ENCODE measurements at regions not wholly inside any gene's neighbourhood (a gene's known extent, or its start where the extent isn't known, plus 50 kb on each side); places are given as distances from the start of the nearest gene placed in this dataset.

- TF ChIP-seq, protein P1, sequence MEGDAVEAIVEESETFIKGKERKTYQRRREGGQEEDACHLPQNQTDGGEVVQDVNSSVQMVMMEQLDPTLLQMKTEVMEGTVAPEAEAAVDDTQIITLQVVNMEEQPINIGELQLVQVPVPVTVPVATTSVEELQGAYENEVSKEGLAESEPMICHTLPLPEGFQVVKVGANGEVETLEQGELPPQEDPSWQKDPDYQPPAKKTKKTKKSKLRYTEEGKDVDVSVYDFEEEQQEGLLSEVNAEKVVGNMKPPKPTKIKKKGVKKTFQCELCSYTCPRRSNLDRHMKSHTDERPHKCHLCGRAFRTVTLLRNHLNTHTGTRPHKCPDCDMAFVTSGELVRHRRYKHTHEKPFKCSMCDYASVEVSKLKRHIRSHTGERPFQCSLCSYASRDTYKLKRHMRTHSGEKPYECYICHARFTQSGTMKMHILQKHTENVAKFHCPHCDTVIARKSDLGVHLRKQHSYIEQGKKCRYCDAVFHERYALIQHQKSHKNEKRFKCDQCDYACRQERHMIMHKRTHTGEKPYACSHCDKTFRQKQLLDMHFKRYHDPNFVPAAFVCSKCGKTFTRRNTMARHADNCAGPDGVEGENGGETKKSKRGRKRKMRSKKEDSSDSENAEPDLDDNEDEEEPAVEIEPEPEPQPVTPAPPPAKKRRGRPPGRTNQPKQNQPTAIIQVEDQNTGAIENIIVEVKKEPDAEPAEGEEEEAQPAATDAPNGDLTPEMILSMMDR (IDR thresholded peaks at IDR 0.05; ENCODE audit: poor library complexity) = no peak
- TF ChIP-seq EZH2 (IDR thresholded peaks at IDR 0.05; ENCODE audit: borderline replicate concordance) = no peak
Observed at GRCh38 chr13:99909836-99910619, 61.5 kb downstream of the ZIC5 start.

Data from hepatocyte (in vitro differentiated cells).